Amygdala (tissue), 56 donors: ENCODE measurements at regions not wholly inside any gene's neighbourhood (a gene's known extent, or its start where the extent isn't known, plus 50 kb on each side); places are given as distances from the start of the nearest gene placed in this dataset.
A peak's percentile ranks its signal among the peaks of the same experiment; 100 is the strongest.
"Not testable (repeated sequence)": the region's sequence is repeated elsewhere in the genome, so short reads cannot be mapped to it uniquely, and the experiment has no call there.

Experiments used
- DNase-seq, 56 donors: peaks; one replicate each; lab custom pipeline; 2025; lab: John Stamatoyannopoulos, UW

DNA sequence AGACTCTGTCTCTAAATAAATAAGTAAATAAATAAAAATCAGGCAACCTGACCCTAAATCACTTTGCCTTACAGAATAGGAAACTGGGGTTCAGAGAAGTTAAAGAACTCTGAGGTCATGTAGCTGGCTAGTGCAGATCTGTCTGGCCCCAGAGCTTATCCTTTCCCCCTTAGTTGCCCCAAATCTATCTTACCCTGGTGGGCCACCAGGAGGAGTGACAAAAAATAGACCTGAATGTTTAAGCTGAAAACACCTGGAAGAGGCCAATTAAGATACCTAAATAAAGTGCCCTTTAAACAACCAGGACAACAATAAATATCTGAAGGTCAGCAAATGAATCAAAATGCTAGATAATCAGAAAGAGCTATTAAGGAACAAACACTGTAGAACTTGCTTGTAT, 59.7 kb downstream of the TEX35 start:
- no peak for DNase-seq

GRCh38 chr1:178573330-178573729, 60.4 kb downstream of the TEX35 start:
- no peak for DNase-seq

GRCh38 chr1:178574345-178574744, 61.4 kb downstream of the TEX35 start:
- no peak for DNase-seq

DNA sequence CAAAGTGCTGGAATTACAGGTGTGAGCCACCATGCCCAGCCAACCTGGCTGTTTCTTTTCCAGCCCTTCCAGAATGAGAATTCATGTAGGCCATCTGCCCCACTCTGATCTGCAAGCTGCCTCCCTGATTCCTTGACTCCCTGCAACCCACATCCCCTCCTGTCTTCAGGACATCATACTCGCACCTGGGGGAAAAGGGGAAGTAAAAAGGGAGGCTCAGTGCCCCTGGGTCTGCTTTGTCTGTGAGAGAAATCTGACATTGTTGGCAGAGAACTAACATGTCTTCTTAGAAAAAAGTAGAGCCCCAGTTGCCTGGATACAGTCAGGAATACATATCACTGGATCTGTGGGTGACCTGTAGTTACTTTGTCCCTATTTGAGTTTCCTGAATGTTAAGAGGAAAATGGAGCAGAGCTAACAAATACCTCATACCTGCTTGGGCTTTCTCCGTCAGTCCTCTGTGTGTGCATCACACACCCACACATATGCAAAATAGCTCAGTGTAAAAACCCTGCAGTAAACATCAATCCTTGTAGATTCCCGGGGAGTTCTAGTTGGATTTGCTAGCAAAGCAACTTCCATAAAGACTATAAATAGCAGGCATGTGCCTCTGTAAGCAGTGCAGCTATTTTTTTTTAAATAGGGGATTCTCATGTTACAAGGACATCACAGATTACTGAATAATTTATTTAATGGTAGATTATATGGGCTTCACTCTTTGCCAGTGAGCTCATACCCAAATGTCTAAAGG, 62.9 kb downstream of the TEX35 start:
- no peak for DNase-seq

- no peak for DNase-seq
These were observed 63.9 kb downstream of the TEX35 start for GRCh38 chr1:178576841-178577240.

DNA sequence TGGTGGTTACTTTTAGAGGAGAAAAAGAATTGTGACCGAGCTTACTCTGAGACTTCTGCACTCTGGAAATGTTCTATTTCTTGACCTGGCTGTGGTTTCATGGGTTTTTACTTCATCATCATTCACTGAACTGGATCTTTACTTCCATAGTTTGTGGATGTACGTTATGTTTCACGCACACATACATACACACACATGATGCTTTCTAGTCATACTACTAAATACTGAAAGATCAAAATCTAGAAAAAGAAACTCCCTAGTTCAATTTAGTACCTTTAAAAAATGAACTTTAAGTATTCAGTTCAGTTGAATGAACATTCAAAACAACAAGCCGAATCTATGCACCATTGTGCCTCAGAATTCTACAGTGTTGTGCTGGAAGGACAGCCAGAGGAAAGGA, 65.0 kb downstream of the TEX35 start:
- no peak for DNase-seq

- no peak for DNase-seq
These were observed 65.6 kb downstream of the TEX35 start for GRCh38 chr1:178578541-178578940.

GRCh38 chr1:178579095-178579494, 66.2 kb downstream of the TEX35 start:
- no peak for DNase-seq

DNA sequence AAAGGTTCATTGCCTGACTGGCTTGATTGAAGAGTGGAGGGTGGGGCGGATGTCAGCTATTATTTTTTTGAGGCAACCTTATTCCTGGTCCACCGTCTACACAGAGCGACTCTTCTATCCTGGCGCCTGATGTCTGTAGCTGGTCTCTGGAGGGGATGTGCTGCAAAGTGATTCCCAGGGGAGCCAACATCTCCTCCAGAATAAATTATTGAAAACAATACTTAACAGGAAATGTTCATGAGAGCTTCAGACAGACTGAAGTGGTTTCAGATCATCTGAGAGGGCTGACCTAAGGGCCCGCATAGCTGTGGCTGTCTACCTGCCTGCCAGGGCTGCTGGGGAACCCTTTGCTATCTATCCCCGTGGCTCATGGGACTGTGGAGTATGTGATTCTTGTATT, 66.7 kb downstream of the TEX35 start:
- no peak for DNase-seq

GRCh38 chr1:178580096-178580495, 67.2 kb downstream of the TEX35 start:
- no peak for DNase-seq

- DNase-seq: no peak
These were observed 68.0 kb downstream of the TEX35 start for GRCh38 chr1:178580876-178581275.

- DNase-seq: peak in 3 of 56 donors; percentile 2 to 22 (median 5)
These were observed 68.7 kb downstream of the TEX35 start for GRCh38 chr1:178581351-178582303.

DNA sequence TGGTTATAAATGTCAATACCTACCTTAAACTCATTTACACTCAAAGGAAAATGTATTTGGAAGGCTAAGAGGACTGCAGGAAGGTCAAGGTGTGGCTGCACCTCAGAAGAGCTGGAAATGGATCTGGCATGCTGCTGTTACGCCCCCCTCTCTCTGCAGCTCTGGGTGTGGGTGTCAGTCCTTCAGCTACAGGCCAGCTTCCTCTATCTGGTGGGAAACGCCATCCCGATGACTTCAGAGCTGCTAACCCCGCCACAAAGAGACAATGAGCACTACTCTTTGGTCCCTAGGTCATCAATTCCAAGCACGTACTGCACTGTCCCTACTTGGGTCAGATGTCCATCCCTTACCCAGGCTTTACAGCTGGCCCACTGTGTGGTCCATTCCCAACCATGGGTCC, 74.2 kb downstream of the TEX35 start:
- DNase-seq: no peak

DNA sequence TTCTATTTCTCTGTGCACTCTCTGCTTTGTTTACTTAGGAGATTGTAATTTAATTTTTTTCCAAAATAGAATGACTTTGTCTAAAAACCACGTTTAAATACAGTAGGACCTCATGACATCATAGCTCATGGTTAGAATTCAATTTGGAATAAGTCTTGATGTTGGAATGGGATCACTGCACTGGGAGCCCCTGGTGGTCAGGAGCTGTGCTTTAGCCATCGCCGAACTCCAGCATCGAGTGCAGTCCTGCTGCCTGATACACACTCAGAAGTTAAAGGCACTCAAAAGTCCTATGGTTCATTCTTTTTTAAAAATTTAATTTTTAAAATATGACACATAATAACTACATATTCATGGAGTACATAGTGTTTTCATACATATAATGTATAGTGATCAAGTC, 75.1 kb downstream of the TEX35 start:
- no peak for DNase-seq

GRCh38 chr1:178589042-178589441, 76.1 kb downstream of the TEX35 start:
- not testable (repeated sequence) for DNase-seq

- not testable (repeated sequence) for DNase-seq
These were observed 78.9 kb downstream of the TEX35 start for GRCh38 chr1:178591811-178592210.

DNA sequence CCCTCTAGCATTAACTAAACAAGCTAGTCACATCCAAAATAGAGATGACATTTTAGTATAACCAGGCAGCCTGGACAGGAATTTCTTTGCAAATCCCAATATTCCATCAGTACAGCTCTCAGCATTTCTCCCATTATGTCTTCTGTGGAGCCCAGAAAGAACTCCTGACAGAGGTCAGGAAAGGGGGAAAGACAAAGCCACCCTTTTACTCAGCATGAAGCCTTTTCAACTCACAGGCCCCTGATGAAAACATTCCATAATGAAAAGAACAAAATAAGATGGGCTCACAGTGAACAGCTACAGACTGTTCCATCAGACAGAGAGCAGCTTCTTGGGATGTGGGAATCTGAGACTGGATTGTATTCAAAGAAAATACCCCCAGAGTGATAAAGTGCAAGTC, 80.6 kb downstream of the TEX35 start:
- DNase-seq: no peak

GRCh38 chr1:178594133-178594532, 81.2 kb downstream of the TEX35 start:
- no peak for DNase-seq

GRCh38 chr1:178595491-178595890, 82.6 kb downstream of the TEX35 start:
- no peak for DNase-seq

- no peak for DNase-seq
These were observed 86.2 kb downstream of the TEX35 start for GRCh38 chr1:178599087-178599486.

DNA sequence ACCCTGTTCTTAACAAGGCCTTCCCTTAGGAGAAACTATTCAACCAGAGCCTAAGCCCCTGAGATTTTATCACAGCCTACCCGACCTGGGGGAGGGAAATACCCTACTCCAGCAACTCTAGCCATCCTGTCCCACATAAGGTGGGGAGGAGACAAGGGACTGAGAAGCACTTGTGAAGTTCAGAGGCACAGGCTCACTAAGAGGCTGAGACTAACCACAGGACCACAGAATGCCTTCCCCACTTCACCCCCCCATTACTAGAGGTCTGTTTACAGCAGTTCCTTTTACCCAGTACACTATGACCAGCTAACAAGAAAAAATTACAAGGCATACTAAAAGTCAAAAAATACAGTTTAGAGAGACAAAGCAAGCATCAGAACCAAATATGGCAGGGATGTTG, 86.8 kb downstream of the TEX35 start:
- DNase-seq: no peak

GRCh38 chr1:178603926-178604325, 91.0 kb downstream of the TEX35 start:
- no peak for DNase-seq
